ENCODE measurements at regions not wholly inside any gene's neighbourhood (a gene's known extent, or its start where the extent isn't known, plus 50 kb on each side); places are given as distances from the start of the nearest gene placed in this dataset.

DNA sequence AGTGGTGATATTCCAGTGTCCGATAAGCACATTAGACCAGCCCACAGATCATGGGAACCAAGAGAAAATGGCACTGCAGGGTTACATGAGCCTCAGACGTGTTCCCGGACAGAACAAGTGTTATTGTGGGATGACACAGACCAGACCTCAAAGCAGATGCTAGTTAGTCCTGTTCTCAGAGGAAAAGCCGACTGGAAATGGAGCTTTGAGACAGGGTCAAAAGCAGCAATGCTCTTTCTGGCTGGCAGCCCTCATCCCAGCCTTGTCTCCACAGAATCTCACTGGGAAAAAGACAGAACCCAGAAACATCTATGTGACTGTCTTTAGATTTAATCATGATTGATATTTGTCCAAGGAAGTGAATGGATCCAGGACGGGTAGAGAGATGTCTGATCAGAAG lies 506.8 kb downstream of the INSC start (continued):
- TF ChIP-seq ZNF230 (CRISPR knock-in tag; IDR thresholded peaks at IDR 0.05) (no peak), ZBTB7A (CRISPR knock-in tag; IDR thresholded peaks at IDR 0.05) (no peak), ELF1 (CRISPR knock-in tag; IDR thresholded peaks at IDR 0.05) (no peak), EZH2 (conservative IDR thresholded peaks at IDR 0.05; ENCODE audit: low read depth, low read length) (no peak)

- no peak for FAIRE-seq
- Histone ChIP-seq H3K27ac (ENCODE audit: extremely low read length, insufficient read depth, low read length) (no peak overlapping the region), H3K27me3 (ENCODE audit: control insufficient read depth in 1 of 2, insufficient read depth in 2 of 2, low read length in 2 of 2) (no peaks in the 10 kb centered on the region; a peak in 1 of 5 replicates), H3K79me2 (ENCODE audit: insufficient read depth, low read length) (no peaks in the 10 kb centered on the region), H4K20me1 (ENCODE audit: insufficient read depth, low read length) (no peaks in the 10 kb centered on the region), H3K9ac (ENCODE audit: insufficient read depth, low read depth, low read length) (no peak overlapping the region), H3K9me3 (ENCODE audit: low read length) (no peaks in the 10 kb centered on the region), H3K4me2 (ENCODE audit: low read depth, low read length) (no peak overlapping the region), H3K36me3 (replicated peaks in 1 of 2; ENCODE audit: control insufficient read depth in 1 of 2, insufficient read depth in 2 of 2, low read length in 2 of 2) (no peaks in the 10 kb centered on the region), H3K4me3 (replicated peaks in 1 of 3; ENCODE audit: insufficient read depth in 1 of 3, low read depth in 2 of 3, low read length in 3 of 3) (no peak overlapping the region), H3K4me1 (ENCODE audit: insufficient read depth, low read length) (peaks cover 14% of the 10 kb centered on the region), H2AFZ (ENCODE audit: low read length) (no peak overlapping the region)
- 5% methylated on average over 4 of the region's 8 CpGs for WGBS (ENCODE audit: low lambda C conversion rate)
- intact Hi-C loops (cut with micrococcal nuclease; ENCODE audit: unreplicated experiment) (no loop called here), in situ Hi-C loops (cut with HindIII; ENCODE audit: extremely low pct_ligation_motif_present, low pct_unique_long_range_greater_than_20kb) (no loop called here)
- ATAC-seq = no peak
- no peak for TF ChIP-seq PHF8 (CRISPR knock-in tag; IDR thresholded peaks at IDR 0.05)
- no peak for TF ChIP-seq NFE2L1 (CRISPR knock-in tag; IDR thresholded peaks at IDR 0.05; ENCODE audit: borderline replicate concordance)
- no peak for DNase-seq (ENCODE audit: low spot score)
- no TSS peak for BruUV-seq (replicated peaks)
- POLR2A ChIA-PET = no interaction called here
- CTCF ChIA-PET (ENCODE audit: low intra/inter-chr PET ratio, low total read pairs) = no interaction called here
Observed at GRCh38 chr11:15622231-15622890, 507.6 kb downstream of the INSC start.

DNA sequence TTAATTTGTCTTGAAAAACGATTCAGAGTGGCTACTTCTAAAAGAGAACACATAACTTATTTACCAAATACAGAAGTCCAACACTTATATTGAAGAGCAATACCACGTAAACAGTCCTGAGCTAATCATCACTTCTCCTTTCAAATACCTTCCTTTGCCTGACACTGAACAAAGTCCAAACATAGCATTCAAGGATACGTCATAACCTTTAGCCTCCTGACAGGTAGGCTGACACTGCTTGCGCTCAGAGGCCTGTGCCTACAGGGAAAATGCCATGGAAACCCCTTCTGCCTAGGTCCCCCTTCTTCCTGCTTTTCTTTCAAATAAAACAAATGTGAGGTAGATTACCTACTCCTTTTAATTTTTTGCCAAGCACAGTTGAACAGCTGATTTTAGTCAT lies 510.0 kb downstream of the INSC start:
- H3K9me3 ChIP-seq (ENCODE audit: low read length) = no peaks in the 10 kb centered on the region
- no TSS peak for BruUV-seq (replicated peaks)
- no peaks in the 10 kb centered on the region for H3K79me2 ChIP-seq (ENCODE audit: insufficient read depth, low read length)
- intact Hi-C loops (cut with micrococcal nuclease; ENCODE audit: unreplicated experiment) (no loop called here), in situ Hi-C loops (cut with HindIII; ENCODE audit: extremely low pct_ligation_motif_present, low pct_unique_long_range_greater_than_20kb) (no loop called here)
- FAIRE-seq (no peak), DNase-seq (ENCODE audit: low spot score) (no peak), ATAC-seq (no peak)
- H3K4me3 ChIP-seq (replicated peaks in 1 of 3; ENCODE audit: insufficient read depth in 1 of 3, low read depth in 2 of 3, low read length in 3 of 3) = no peak overlapping the region
- no peaks in the 10 kb centered on the region for H3K36me3 ChIP-seq (replicated peaks in 1 of 2; ENCODE audit: control insufficient read depth in 1 of 2, insufficient read depth in 2 of 2, low read length in 2 of 2)
- H3K27me3 ChIP-seq (ENCODE audit: control insufficient read depth in 1 of 2, insufficient read depth in 2 of 2, low read length in 2 of 2) = no peaks in the 10 kb centered on the region; a peak in 1 of 5 replicates
- no peak for TF ChIP-seq ZNF781 (CRISPR knock-in tag; IDR thresholded peaks at IDR 0.05; ENCODE audit: borderline replicate concordance, not compliant biosample characterization)
- peak; percentile 54 for TF ChIP-seq CREB1 (IDR thresholded peaks at IDR 0.05)
- no peak for TF ChIP-seq CREB1 (CRISPR knock-in tag; IDR thresholded peaks at IDR 0.05)
- CTCF ChIA-PET (ENCODE audit: low intra/inter-chr PET ratio, low total read pairs) = no interaction called here
- H3K27ac ChIP-seq (ENCODE audit: extremely low read length, insufficient read depth, low read length) = no peak overlapping the region
- H3K4me2 ChIP-seq (ENCODE audit: low read depth, low read length) = no peak overlapping the region
- no peaks in the 10 kb centered on the region for H4K20me1 ChIP-seq (ENCODE audit: insufficient read depth, low read length)
- no peak overlapping the region for H3K9ac ChIP-seq (ENCODE audit: insufficient read depth, low read depth, low read length)
- no peaks in the 10 kb centered on the region for H3K4me1 ChIP-seq (ENCODE audit: insufficient read depth, low read length)
- no peak overlapping the region for H2AFZ ChIP-seq (ENCODE audit: low read length)
- 5% methylated on average over 4 of the region's 4 CpGs for WGBS (ENCODE audit: low lambda C conversion rate)
- POLR2A ChIA-PET = no interaction called here
